KMS-11 (cell line): ENCODE measurements at regions not wholly inside any gene's neighbourhood (a gene's known extent, or its start where the extent isn't known, plus 50 kb on each side); places are given as distances from the start of the nearest gene placed in this dataset.

ENCODE experiments used
- H2AFZ ChIP-seq: fragments of 200-600 bp; sonication (generic); 2 replicates; pipeline ENCODE4 v1.6.1; 2016; ENCODE audit warnings: antibody characterized with exemption, mixed run types, low read depth
- H3K27ac ChIP-seq: fragments of 200-600 bp; sonication (generic); 2 replicates; pipeline ENCODE4 v1.6.1; 2016; ENCODE audit warnings: mild to moderate bottlenecking, mixed run types
- H3K27me3 ChIP-seq: fragments of 200-600 bp; sonication (generic); 2 replicates; pipeline ENCODE4 v1.6.1; 2017; ENCODE audit warnings: mild to moderate bottlenecking, low read depth, mixed run types, moderate library complexity; ENCODE audit not compliant: insufficient read depth
- H3K36me3 ChIP-seq: fragments of 200-600 bp; sonication (generic); 2 replicates; pipeline ENCODE4 v1.6.1; 2017; ENCODE audit warnings: mild to moderate bottlenecking, mixed run types; ENCODE audit not compliant: insufficient read depth
- H3K4me1 ChIP-seq: fragments of 200-600 bp; sonication (generic); 2 replicates; pipeline ENCODE4 v1.6.1; 2016; ENCODE audit warnings: mild to moderate bottlenecking, low read depth, mixed run types; ENCODE audit not compliant: poor library complexity, severe bottlenecking
- H3K4me2 ChIP-seq: fragments of 200-600 bp; sonication (generic); 2 replicates; pipeline ENCODE4 v1.7.0; 2016; ENCODE audit warnings: mild to moderate bottlenecking, mixed run types
- H3K4me3 ChIP-seq: fragments of 200-600 bp; sonication (generic); IDR thresholded peaks from 2 replicates; pipeline ENCODE4 v1.6.1; 2017; ENCODE audit warnings: low read depth, low read length, mixed read lengths; ENCODE audit not compliant: insufficient read depth
- H3K79me2 ChIP-seq: fragments of 200-600 bp; sonication (generic); 2 replicates; pipeline ENCODE4 v1.6.1; 2016; ENCODE audit warnings: low read depth, mixed run types; ENCODE audit not compliant: insufficient read depth
- H3K9ac ChIP-seq: fragments of 200-600 bp; sonication (generic); 2 replicates; pipeline ENCODE4 v1.6.1; 2016; ENCODE audit warnings: mild to moderate bottlenecking, mixed run types
- H4K20me1 ChIP-seq: fragments of 200-600 bp; sonication (generic); 2 replicates; pipeline ENCODE4 v1.6.1; 2016; ENCODE audit warnings: mild to moderate bottlenecking, mixed run types; ENCODE audit not compliant: insufficient read depth
- TF ChIP-seq, protein P1 (sequence below): fragments of 200-600 bp; sonication (generic); conservative IDR thresholded peaks from 2 replicates; pipeline ENCODE4 v1.6.1; 2017; ENCODE audit warnings: low read depth, mild to moderate bottlenecking, antibody characterized with exemption, low read length, moderate library complexity, mixed read lengths

DNA sequence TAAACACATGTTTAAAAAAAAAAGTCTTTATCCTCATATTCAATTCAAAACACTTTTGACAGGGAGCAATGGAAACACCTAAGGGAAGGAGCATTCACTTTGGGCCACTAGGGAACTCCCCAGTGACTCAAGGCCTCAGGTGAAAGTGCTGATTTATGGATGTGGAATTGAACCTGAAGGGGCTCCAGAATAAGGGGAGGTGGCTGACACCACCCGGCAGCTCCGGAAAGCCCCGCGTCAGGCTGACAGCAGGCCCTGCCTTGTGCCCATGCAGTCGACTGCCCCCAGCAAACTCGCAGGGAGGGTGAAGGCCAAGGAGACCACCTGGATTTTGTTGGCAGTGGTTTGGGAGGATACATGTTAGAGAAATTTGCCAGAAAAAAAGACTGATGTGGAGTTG is 275.3 kb upstream of the NCKAP5 start:
- Histone ChIP-seq H3K27ac (no peak overlapping the region), H3K9ac (no peak overlapping the region), H3K4me2 (no peak overlapping the region), H3K79me2 (no peaks in the 10 kb centered on the region), H3K4me3 (no peak overlapping the region), H3K36me3 (no peaks in the 10 kb centered on the region), H4K20me1 (no peaks in the 10 kb centered on the region), H3K4me1 (no peaks in the 10 kb centered on the region), H2AFZ (no peak overlapping the region), H3K27me3 (no peaks in the 10 kb centered on the region)
- TF ChIP-seq, protein P1, sequence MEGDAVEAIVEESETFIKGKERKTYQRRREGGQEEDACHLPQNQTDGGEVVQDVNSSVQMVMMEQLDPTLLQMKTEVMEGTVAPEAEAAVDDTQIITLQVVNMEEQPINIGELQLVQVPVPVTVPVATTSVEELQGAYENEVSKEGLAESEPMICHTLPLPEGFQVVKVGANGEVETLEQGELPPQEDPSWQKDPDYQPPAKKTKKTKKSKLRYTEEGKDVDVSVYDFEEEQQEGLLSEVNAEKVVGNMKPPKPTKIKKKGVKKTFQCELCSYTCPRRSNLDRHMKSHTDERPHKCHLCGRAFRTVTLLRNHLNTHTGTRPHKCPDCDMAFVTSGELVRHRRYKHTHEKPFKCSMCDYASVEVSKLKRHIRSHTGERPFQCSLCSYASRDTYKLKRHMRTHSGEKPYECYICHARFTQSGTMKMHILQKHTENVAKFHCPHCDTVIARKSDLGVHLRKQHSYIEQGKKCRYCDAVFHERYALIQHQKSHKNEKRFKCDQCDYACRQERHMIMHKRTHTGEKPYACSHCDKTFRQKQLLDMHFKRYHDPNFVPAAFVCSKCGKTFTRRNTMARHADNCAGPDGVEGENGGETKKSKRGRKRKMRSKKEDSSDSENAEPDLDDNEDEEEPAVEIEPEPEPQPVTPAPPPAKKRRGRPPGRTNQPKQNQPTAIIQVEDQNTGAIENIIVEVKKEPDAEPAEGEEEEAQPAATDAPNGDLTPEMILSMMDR: no peak

DNA sequence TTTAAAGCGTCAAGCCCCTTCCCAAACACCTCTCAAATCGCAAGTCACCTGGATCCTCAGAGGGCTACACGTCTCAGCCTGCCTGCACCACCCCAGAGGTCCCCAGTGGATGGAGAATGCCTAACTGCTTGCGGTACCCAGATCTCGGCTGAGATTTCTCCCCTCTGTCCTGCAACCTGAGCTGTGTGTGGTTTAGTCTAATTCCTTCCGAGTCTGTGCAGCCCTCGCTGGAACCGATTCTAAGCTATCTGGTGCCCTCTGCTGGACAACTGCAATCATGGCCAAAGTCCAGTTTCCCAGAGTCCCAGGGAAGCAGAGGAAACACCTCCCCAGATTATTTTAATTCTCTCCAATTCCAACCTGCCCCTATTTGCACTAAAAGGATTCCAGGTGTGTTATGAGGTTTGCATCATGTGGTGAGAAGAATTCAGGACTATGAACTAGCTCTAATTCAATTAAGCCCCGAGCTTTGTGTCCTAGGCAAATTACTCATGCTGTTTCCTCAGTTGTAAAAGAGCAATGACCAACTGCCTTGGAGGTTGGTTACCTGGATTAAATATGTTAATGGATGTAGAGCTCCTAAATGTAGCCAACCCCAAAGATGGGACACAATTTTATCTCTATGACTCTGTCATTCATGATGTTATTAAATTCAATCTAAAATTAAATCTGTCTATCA is 276.1 kb upstream of the NCKAP5 start:
- no peak overlapping the region for H3K4me2 ChIP-seq
- no peaks in the 10 kb centered on the region for H3K79me2 ChIP-seq
- no peaks in the 10 kb centered on the region for H3K36me3 ChIP-seq
- H3K27ac ChIP-seq: no peak overlapping the region
- H3K4me1 ChIP-seq: no peaks in the 10 kb centered on the region
- no peaks in the 10 kb centered on the region for H3K27me3 ChIP-seq
- TF ChIP-seq, protein P1: peak; percentile 79
- no peak overlapping the region for H3K4me3 ChIP-seq
- no peaks in the 10 kb centered on the region for H4K20me1 ChIP-seq
- H2AFZ ChIP-seq: no peak overlapping the region
- H3K9ac ChIP-seq: no peak overlapping the region

DNA sequence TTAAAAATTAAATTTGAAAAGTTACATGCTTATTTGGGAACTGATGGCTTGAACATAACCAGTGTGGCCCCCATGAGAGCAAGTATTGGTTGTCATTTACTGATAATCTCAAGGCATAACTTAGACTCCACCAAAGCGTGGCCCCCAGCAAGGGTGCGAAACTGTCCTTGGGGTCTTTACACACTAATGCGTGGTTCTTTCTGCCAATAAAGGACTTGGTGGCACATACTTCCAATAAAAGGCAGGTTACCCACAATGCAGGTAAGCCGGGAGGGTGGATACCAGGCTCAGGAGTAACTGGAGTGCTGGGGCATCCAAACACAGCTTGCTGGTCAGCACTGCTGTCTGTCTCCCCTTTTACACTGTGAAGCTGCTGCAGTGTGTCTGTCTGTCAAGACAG is 278.2 kb upstream of the NCKAP5 start:
- Histone ChIP-seq H3K79me2 (no peaks in the 10 kb centered on the region), H3K4me3 (no peak overlapping the region), H3K4me1 (no peaks in the 10 kb centered on the region), H4K20me1 (no peaks in the 10 kb centered on the region), H3K27ac (no peak overlapping the region), H3K4me2 (no peak overlapping the region), H3K36me3 (no peaks in the 10 kb centered on the region), H2AFZ (no peak overlapping the region), H3K27me3 (no peaks in the 10 kb centered on the region), H3K9ac (no peak overlapping the region)
- TF ChIP-seq, protein P1: no peak

DNA sequence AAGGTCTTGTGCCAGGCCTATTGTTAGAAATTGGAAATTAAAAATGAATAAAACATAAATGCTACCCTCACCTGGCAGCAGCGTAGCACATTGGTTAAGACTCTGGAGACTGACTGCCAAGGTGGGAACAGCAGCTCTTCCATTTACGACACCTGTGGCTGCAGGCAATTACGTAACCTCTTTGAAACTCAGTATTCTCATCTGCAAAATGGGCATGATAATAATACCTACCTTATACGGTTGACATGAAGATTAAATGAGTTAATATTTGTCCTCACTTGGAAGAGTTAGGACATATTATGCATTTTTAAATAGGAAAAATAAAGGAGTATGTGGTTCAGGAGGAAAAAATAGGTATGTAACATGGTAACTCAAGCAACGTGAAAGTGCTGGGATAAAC is 279.3 kb upstream of the NCKAP5 start:
- TF ChIP-seq, protein P1: no peak
- H3K4me3 ChIP-seq: no peak overlapping the region
- H3K9ac ChIP-seq: no peak overlapping the region
- no peak overlapping the region for H3K27ac ChIP-seq
- H3K79me2 ChIP-seq: no peaks in the 10 kb centered on the region
- H3K27me3 ChIP-seq: no peaks in the 10 kb centered on the region
- no peaks in the 10 kb centered on the region for H3K4me1 ChIP-seq
- no peaks in the 10 kb centered on the region for H4K20me1 ChIP-seq
- no peak overlapping the region for H3K4me2 ChIP-seq
- no peak overlapping the region for H2AFZ ChIP-seq
- H3K36me3 ChIP-seq: no peaks in the 10 kb centered on the region
